Mesendoderm (in vitro differentiated cells): ENCODE measurements at regions not wholly inside any gene's neighbourhood (a gene's known extent, or its start where the extent isn't known, plus 50 kb on each side); places are given as distances from the start of the nearest gene placed in this dataset.

ENCODE experiments used
- DNase-seq: peaks from one replicate; pipeline ENCODE4 v3.0.0; 2013
- H2AK5ac ChIP-seq: 2 replicates; pipeline ENCODE4 v1.6.1; 2013; ENCODE audit warnings: low read length, inconsistent platforms
- H2BK120ac ChIP-seq: 2 replicates; pipeline ENCODE4 v1.6.1; 2013; ENCODE audit warnings: low read depth, mild to moderate bottlenecking, low read length, moderate library complexity, mixed read lengths
- H2BK15ac ChIP-seq: replicated peaks from 2 replicates; pipeline ENCODE4 v1.6.1; 2013; ENCODE audit warnings: low read depth, mild to moderate bottlenecking, moderate library complexity
- H2BK5ac ChIP-seq: 2 replicates; pipeline ENCODE4 v1.6.1; 2013; ENCODE audit warnings: low read length, inconsistent platforms
- H3K18ac ChIP-seq: 2 replicates; pipeline ENCODE4 v1.6.1; 2013; ENCODE audit warnings: mild to moderate bottlenecking, low read length, mixed read lengths
- H3K23ac ChIP-seq: one replicate; pipeline ENCODE4 v1.6.1; 2013; ENCODE audit warnings: low read length
- H3K27ac ChIP-seq: 2 replicates; pipeline ENCODE4 v1.5.1; 2013; ENCODE audit warnings: low read depth, mild to moderate bottlenecking, inconsistent platforms, low read length, moderate library complexity
- H3K27me3 ChIP-seq: 2 replicates; pipeline ENCODE4 v1.6.1; 2013; ENCODE audit warnings: low read length, control low read depth, mild to moderate bottlenecking, inconsistent platforms; ENCODE audit not compliant: insufficient read depth, poor library complexity
- H3K36me3 ChIP-seq: 2 replicates; pipeline ENCODE4 v1.6.1; 2013; ENCODE audit warnings: low read length, inconsistent platforms; ENCODE audit not compliant: control insufficient read depth, insufficient read depth
- H3K4ac ChIP-seq: one replicate; pipeline ENCODE4 v1.6.1; 2013; ENCODE audit warnings: low read depth, mild to moderate bottlenecking, low read length, moderate library complexity
- H3K4me1 ChIP-seq: 2 replicates; pipeline ENCODE4 v1.6.1; 2013; ENCODE audit warnings: low read depth, low read length, inconsistent platforms; ENCODE audit not compliant: control insufficient read depth
- H3K4me2 ChIP-seq: 2 replicates; pipeline ENCODE4 v1.6.1; 2013; ENCODE audit warnings: low read length
- H3K4me3 ChIP-seq: 2 replicates; pipeline ENCODE4 v1.5.1; 2013; ENCODE audit warnings: mild to moderate bottlenecking, low read length
- H3K56ac ChIP-seq: one replicate; pipeline ENCODE4 v1.6.1; 2013; ENCODE audit warnings: low read length
- H3K79me1 ChIP-seq: 2 replicates; pipeline ENCODE4 v1.6.1; 2013; ENCODE audit warnings: low read length, inconsistent platforms
- H3K79me2 ChIP-seq: 2 replicates; pipeline ENCODE4 v1.6.1; 2013; ENCODE audit warnings: mild to moderate bottlenecking, low read length; ENCODE audit not compliant: control insufficient read depth, insufficient read depth
- H3K9ac ChIP-seq: 2 replicates; pipeline ENCODE4 v1.6.1; 2013; ENCODE audit warnings: low read length, inconsistent platforms
- H4K5ac ChIP-seq: one replicate; pipeline ENCODE4 v1.6.1; 2013; ENCODE audit warnings: low read length
- H4K8ac ChIP-seq: one replicate; pipeline ENCODE4 v1.6.1; 2013; ENCODE audit warnings: low read depth, mild to moderate bottlenecking, control low read depth, low read length, moderate library complexity
- WGBS: extraction: QIAGEN DNeasy Blood & Tissue Kit; methylation state at CpG from one replicate; pipeline ENCODE4 v1.1.7; 2013; ENCODE audit warnings: low lambda C conversion rate, missing lambda C conversion rate; ENCODE audit not compliant: insufficient coverage; ENCODE audit errors: extremely low coverage; 5-methylcytosine and 5-hydroxymethylcytosine counted together

- Histone ChIP-seq H3K9ac (no peak overlapping the region), H3K27me3 (no peaks in the 10 kb centered on the region), H4K5ac (no peak overlapping the region), H3K4me2 (no peak overlapping the region), H2BK15ac (no peak overlapping the region), H2BK5ac (no peak overlapping the region), H4K8ac (no peak overlapping the region), H3K79me2 (no peaks in the 10 kb centered on the region), H3K27ac (no peak overlapping the region), H2AK5ac (no peak overlapping the region), H3K23ac (no peak overlapping the region), H3K18ac (no peak overlapping the region), H3K4me3 (no peak overlapping the region), H3K79me1 (no peaks in the 10 kb centered on the region), H3K36me3 (no peaks in the 10 kb centered on the region), H3K56ac (no peak overlapping the region), H3K4ac (no peak overlapping the region), H2BK120ac (no peak overlapping the region), H3K4me1 (peaks cover 3% of the 10 kb centered on the region)
- DNase-seq = no peak
- WGBS = no CpG with 5 or more reads among the region's 2 CpGs
These were observed 356.8 kb upstream of the KIF2A start for GRCh38 chr5:61949054-61949678.

GRCh38 chr5:61949679-61950435 lies 356.1 kb upstream of the KIF2A start:
- no CpG with 5 or more reads among the region's 7 CpGs for WGBS
- no peak overlapping the region for H3K56ac ChIP-seq
- no peak overlapping the region for H3K27ac ChIP-seq
- H3K79me1 ChIP-seq = no peaks in the 10 kb centered on the region
- no peak overlapping the region for H3K4me2 ChIP-seq
- H4K8ac ChIP-seq = no peak overlapping the region
- no peak overlapping the region for H4K5ac ChIP-seq
- H3K18ac ChIP-seq = no peak overlapping the region
- H3K27me3 ChIP-seq = no peaks in the 10 kb centered on the region
- H3K9ac ChIP-seq = no peak overlapping the region
- H3K4me1 ChIP-seq = peaks cover 3% of the 10 kb centered on the region
- H2BK5ac ChIP-seq = no peak overlapping the region
- no peak overlapping the region for H3K23ac ChIP-seq
- H2AK5ac ChIP-seq = no peak overlapping the region
- H3K36me3 ChIP-seq = no peaks in the 10 kb centered on the region
- no peak overlapping the region for H3K4me3 ChIP-seq
- no peak overlapping the region for H2BK15ac ChIP-seq
- H3K4ac ChIP-seq = no peak overlapping the region
- DNase-seq = no peak
- H3K79me2 ChIP-seq = no peaks in the 10 kb centered on the region
- no peak overlapping the region for H2BK120ac ChIP-seq

- no peak overlapping the region for H4K8ac ChIP-seq
- H2BK15ac ChIP-seq = no peak overlapping the region
- H3K36me3 ChIP-seq = no peaks in the 10 kb centered on the region
- no peak overlapping the region for H3K18ac ChIP-seq
- H3K4me1 ChIP-seq = peaks cover 3% of the 10 kb centered on the region
- H3K27ac ChIP-seq = no peak overlapping the region
- H3K56ac ChIP-seq = no peak overlapping the region
- H3K4me3 ChIP-seq = no peak overlapping the region
- H3K4ac ChIP-seq = no peak overlapping the region
- no CpG with 5 or more reads among the region's 3 CpGs for WGBS
- no peak for DNase-seq
- no peaks in the 10 kb centered on the region for H3K27me3 ChIP-seq
- no peaks in the 10 kb centered on the region for H3K79me2 ChIP-seq
- H3K4me2 ChIP-seq = no peak overlapping the region
- no peak overlapping the region for H4K5ac ChIP-seq
- no peaks in the 10 kb centered on the region for H3K79me1 ChIP-seq
- no peak overlapping the region for H2BK120ac ChIP-seq
- H2AK5ac ChIP-seq = no peak overlapping the region
- no peak overlapping the region for H3K9ac ChIP-seq
- no peak overlapping the region for H3K23ac ChIP-seq
- H2BK5ac ChIP-seq = no peak overlapping the region
These were observed 354.7 kb upstream of the KIF2A start for GRCh38 chr5:61951295-61951694.

GRCh38 chr5:61953913-61954312 lies 352.1 kb upstream of the KIF2A start:
- H3K79me2 ChIP-seq = no peaks in the 10 kb centered on the region
- no peak overlapping the region for H3K4me3 ChIP-seq
- H3K27me3 ChIP-seq = no peaks in the 10 kb centered on the region
- H3K36me3 ChIP-seq = no peaks in the 10 kb centered on the region
- peak overlapping the region; percentile 28 for H3K56ac ChIP-seq
- peaks cover 3% of the 10 kb centered on the region for H3K4me1 ChIP-seq
- no peak overlapping the region for H2BK120ac ChIP-seq
- no peak overlapping the region for H3K23ac ChIP-seq
- no peak overlapping the region for H3K18ac ChIP-seq
- no peak overlapping the region for H2AK5ac ChIP-seq
- H4K5ac ChIP-seq = no peak overlapping the region
- no peak overlapping the region for H3K4ac ChIP-seq
- no peak overlapping the region for H3K4me2 ChIP-seq
- no peak overlapping the region for H3K27ac ChIP-seq
- H3K9ac ChIP-seq = no peak overlapping the region
- DNase-seq = no peak
- H4K8ac ChIP-seq = no peak overlapping the region
- H2BK15ac ChIP-seq = no peak overlapping the region
- H2BK5ac ChIP-seq = no peak overlapping the region
- no peaks in the 10 kb centered on the region for H3K79me1 ChIP-seq
- no CpG with 5 or more reads among the region's 3 CpGs for WGBS

GRCh38 chr5:61964201-61964600 lies 341.8 kb upstream of the KIF2A start:
- Histone ChIP-seq H2BK120ac (no peak overlapping the region), H3K36me3 (no peaks in the 10 kb centered on the region), H2BK5ac (no peak overlapping the region), H3K23ac (no peak overlapping the region), H2BK15ac (no peak overlapping the region), H3K79me1 (no peaks in the 10 kb centered on the region), H3K56ac (no peak overlapping the region), H3K4me1 (peaks cover 6% of the 10 kb centered on the region), H3K4ac (no peak overlapping the region), H3K4me2 (no peak overlapping the region), H3K27me3 (no peaks in the 10 kb centered on the region), H3K79me2 (no peaks in the 10 kb centered on the region), H3K9ac (no peak overlapping the region), H4K8ac (no peak overlapping the region), H3K27ac (no peak overlapping the region), H4K5ac (no peak overlapping the region), H3K4me3 (no peak overlapping the region), H3K18ac (no peak overlapping the region), H2AK5ac (no peak overlapping the region)
- WGBS = no CpG with 5 or more reads among the region's 2 CpGs
- DNase-seq = no peak
